Limb (tissue), 2 donors: ENCODE measurements at regions not wholly inside any gene's neighbourhood (a gene's known extent, or its start where the extent isn't known, plus 50 kb on each side); places are given as distances from the start of the nearest gene placed in this dataset.
"Not testable (repeated sequence)": the region's sequence is repeated elsewhere in the genome, so short reads cannot be mapped to it uniquely, and the experiment has no call there.

Experiments
- DNase-seq, 2 donors: peaks; one replicate each; pipeline ENCODE4 v3.0.0-alpha.2; 2016; ENCODE audit errors: extremely low spot score in 2 of 2

- DNase-seq: no peak
These were observed 171.2 kb downstream of the C11orf91 start for GRCh38 chr11:33529461-33529860.

GRCh38 chr11:33527738-33528137, 172.9 kb downstream of the C11orf91 start:
- DNase-seq: not testable (repeated sequence)

- DNase-seq: no peak
These were observed 174.8 kb downstream of the C11orf91 start for GRCh38 chr11:33525789-33526188.

- no peak for DNase-seq
These were observed 179.2 kb downstream of the C11orf91 start for GRCh38 chr11:33521384-33521783.

- no peak for DNase-seq
These were observed 180.5 kb downstream of the C11orf91 start for GRCh38 chr11:33520112-33520511.

- DNase-seq: no peak
These were observed 185.3 kb downstream of the C11orf91 start for GRCh38 chr11:33515347-33515746.

- DNase-seq: no peak
These were observed 186.3 kb downstream of the C11orf91 start for GRCh38 chr11:33514079-33514925.

GRCh38 chr11:33509632-33510031, 191.0 kb downstream of the C11orf91 start:
- no peak for DNase-seq

- no peak for DNase-seq
These were observed 192.7 kb downstream of the C11orf91 start for GRCh38 chr11:33507967-33508366.

- no peak for DNase-seq
These were observed 193.3 kb downstream of the C11orf91 start for GRCh38 chr11:33507356-33507755.

- DNase-seq: no peak
These were observed 195.5 kb downstream of the C11orf91 start for GRCh38 chr11:33505093-33505492.

GRCh38 chr11:33500861-33501479, 199.7 kb downstream of the C11orf91 start:
- peak; percentile 38 to 51 for DNase-seq

GRCh38 chr11:33500332-33500731, 200.3 kb downstream of the C11orf91 start:
- DNase-seq: no peak

- DNase-seq: no peak
These were observed 208.0 kb downstream of the C11orf91 start for GRCh38 chr11:33492596-33492995.

GRCh38 chr11:33490842-33491370, 209.7 kb downstream of the C11orf91 start:
- no peak for DNase-seq

GRCh38 chr11:33488971-33489370, 211.7 kb downstream of the C11orf91 start:
- no peak for DNase-seq

- no peak for DNase-seq
These were observed 220.0 kb downstream of the C11orf91 start for GRCh38 chr11:33480626-33481025.

- DNase-seq: no peak
These were observed 221.4 kb downstream of the C11orf91 start for GRCh38 chr11:33479231-33479630.

GRCh38 chr11:33478111-33478573, 221.0 kb downstream of the HIPK3 start:
- peak; percentile 23 to 31 for DNase-seq

GRCh38 chr11:33476945-33477606, 219.9 kb downstream of the HIPK3 start:
- DNase-seq: no peak

GRCh38 chr11:33475993-33476392, 218.8 kb downstream of the HIPK3 start:
- peak; percentile 46 to 60 for DNase-seq

GRCh38 chr11:33474866-33475265, 217.7 kb downstream of the HIPK3 start:
- DNase-seq: no peak
